GM12892 (cell line): ENCODE measurements at regions not wholly inside any gene's neighbourhood (a gene's known extent, or its start where the extent isn't known, plus 50 kb on each side); places are given as distances from the start of the nearest gene placed in this dataset.

Source experiments
- POLR2A ChIP-seq: IDR thresholded peaks from 2 replicates; pipeline ENCODE4 v1.6.1; 2011; ENCODE audit warnings: low read depth, low read length, control low read depth
- TAF1 ChIP-seq: IDR thresholded peaks from 2 replicates; pipeline ENCODE4 v1.6.1; 2011; ENCODE audit warnings: low read depth, mild to moderate bottlenecking, control low read depth, low read length, borderline replicate concordance

DNA sequence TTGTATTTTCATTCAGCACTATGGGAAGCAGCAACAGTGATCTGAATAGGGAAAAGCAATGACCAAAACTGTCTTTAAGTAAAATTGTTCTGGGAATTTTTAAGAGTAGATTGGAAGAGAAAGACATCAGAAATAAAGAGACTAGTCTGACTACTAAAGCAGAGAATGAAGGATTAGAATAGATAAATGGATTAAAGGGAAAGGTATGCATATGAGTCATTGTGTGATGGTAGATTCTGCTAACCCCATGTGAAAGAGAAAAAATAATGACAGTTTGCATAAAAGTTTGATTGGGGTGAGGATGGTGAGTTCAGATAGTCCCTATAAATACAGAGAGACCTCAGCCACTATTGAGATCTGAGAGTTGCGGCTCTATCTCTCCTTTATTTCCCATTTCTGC is 139.6 kb upstream of the DCC start:
- TF ChIP-seq TAF1, result no peak
- no peak for TF ChIP-seq POLR2A
